OCI-LY3 (cell line): ENCODE measurements at regions not wholly inside any gene's neighbourhood (a gene's known extent, or its start where the extent isn't known, plus 50 kb on each side); places are given as distances from the start of the nearest gene placed in this dataset.

Experiments used
- H2AFZ ChIP-seq: fragments of 200-600, 300-600 bp; shearing (Covaris generic); 2 replicates; pipeline ENCODE4 v1.6.0; 2014; ENCODE audit warnings: antibody characterized with exemption, low read depth, low read length
- H3K27ac ChIP-seq: fragments of 200-600, 300-600 bp; sonication (generic); 2 replicates; pipeline ENCODE4 v1.5.1; 2014; ENCODE audit warnings: mild to moderate bottlenecking, low read length, moderate library complexity, mixed read lengths
- H3K27me3 ChIP-seq: fragments of 200-600, 300-600 bp; sonication (generic); 2 replicates; pipeline ENCODE4 v1.6.1; 2014; ENCODE audit warnings: low read depth, low read length, mixed read lengths
- H3K36me3 ChIP-seq: fragments of 200-600, 300-600 bp; sonication (generic); replicated peaks from 2 replicates; pipeline ENCODE3; 2014; ENCODE audit warnings: low read depth, low read length, mixed read lengths
- H3K4me1 ChIP-seq: fragments of 300-600, 200-600 bp; sonication (generic); 2 replicates; pipeline ENCODE4 v1.6.1; 2014; ENCODE audit warnings: low read length, mixed read lengths
- H3K4me2 ChIP-seq: fragments of 200-600, 300-600 bp; sonication (generic); 2 replicates; pipeline ENCODE4 v1.6.1; 2014; ENCODE audit warnings: low read length, mixed read lengths
- H3K4me3 ChIP-seq: fragments of 300-600, 200-600 bp; sonication (generic); 2 replicates; pipeline ENCODE4 v1.5.1; 2014; ENCODE audit warnings: antibody characterized with exemption, mild to moderate bottlenecking, low read length, moderate library complexity
- H3K79me2 ChIP-seq: fragments of 300-600, 200-600 bp; shearing (Covaris generic); 2 replicates; pipeline ENCODE4 v1.6.1; 2014; ENCODE audit warnings: mild to moderate bottlenecking, low read length, mixed read lengths
- H3K9ac ChIP-seq: fragments of 300-600, 200-600 bp; shearing (Covaris generic); 2 replicates; pipeline ENCODE4 v1.6.0; 2014; ENCODE audit warnings: mild to moderate bottlenecking, low read length, moderate library complexity
- H3K9me3 ChIP-seq: fragments of 200-600, 300-600 bp; shearing (Covaris generic); 2 replicates; pipeline ENCODE4 v1.6.1; 2014; ENCODE audit warnings: low read length, mixed read lengths; ENCODE audit not compliant: insufficient read depth
- H4K20me1 ChIP-seq: fragments of 200-600, 300-600 bp; sonication (generic); 2 replicates; pipeline ENCODE4 v1.6.1; 2016; ENCODE audit warnings: low read length, mixed read lengths; ENCODE audit not compliant: insufficient read depth
- CTCF ChIP-seq: fragments of 200-600, 300-600 bp; sonication (generic); IDR thresholded peaks from 2 replicates; pipeline ENCODE4 v1.5.1; 2014; ENCODE audit warnings: antibody characterized with exemption, low read length, low read depth
- EZH2phosphoT487 ChIP-seq: fragments of 200-600 bp; shearing (Covaris generic); IDR thresholded peaks from 2 replicates; pipeline ENCODE4 v1.6.1; 2018; ENCODE audit warnings: antibody characterized with exemption, mixed run types, low read depth

DNA sequence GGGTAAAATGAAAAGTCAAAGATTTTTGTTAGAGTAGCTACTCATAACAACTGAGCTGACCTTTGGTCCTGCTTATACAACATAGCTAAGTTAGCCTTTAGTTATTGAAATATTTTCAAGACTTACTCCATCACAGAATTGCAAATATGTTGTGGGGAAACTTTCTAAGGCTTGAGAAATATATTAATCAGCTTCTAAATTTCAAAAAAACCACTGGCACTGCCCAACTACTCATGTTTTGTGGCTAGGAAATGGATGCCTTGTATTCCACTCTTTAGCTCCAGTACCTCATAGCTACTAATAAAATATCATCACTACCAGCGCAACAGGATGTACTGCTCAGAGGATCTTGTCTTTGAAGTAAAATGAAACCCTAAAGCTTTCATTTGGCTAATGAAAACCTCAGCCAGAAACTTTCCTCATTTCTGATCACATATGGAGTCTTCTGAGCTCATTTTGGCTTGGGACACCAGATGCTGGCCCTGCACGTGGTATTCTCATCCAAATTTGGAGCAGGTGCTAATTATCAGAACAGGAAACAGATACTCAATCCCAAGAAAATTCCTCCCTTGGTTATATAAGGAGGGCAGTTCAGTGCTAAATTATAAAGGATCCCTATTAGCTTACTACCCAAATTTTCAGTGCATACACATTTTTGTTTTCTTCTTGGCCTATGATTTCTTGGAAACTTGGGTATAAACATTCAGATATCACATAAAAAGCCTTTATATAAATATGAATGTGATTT lies 690.7 kb downstream of the ADGRL2 start:
- no peaks in the 10 kb centered on the region for H3K27me3 ChIP-seq

DNA sequence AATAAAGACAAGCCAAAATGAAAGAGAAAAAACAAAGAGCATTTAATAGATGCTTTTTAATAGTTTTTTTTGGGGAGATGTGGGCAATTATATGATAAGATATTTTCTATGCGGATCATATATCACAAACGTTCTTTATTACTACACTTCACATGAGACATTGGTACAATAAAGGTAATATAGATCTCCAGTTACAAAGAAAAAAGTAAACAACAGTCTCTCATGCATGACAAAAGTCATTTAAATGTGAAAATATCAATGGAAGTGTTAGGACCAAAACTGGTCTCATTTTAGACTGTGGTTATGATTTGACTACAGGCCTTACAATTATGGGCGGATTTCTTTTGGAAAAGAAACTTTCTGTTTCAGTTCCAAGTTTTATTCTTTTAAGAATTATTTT lies 687.0 kb downstream of the ADGRL2 start:
- no peak for TF ChIP-seq EZH2phosphoT487
- TF ChIP-seq CTCF, result no peak
- no peaks in the 10 kb centered on the region for H3K79me2 ChIP-seq
- H3K9ac ChIP-seq, result no peak overlapping the region

More for the DNA sequence above, 690.7 kb downstream of the ADGRL2 start:
- Histone ChIP-seq H3K9me3 (no peaks in the 10 kb centered on the region), H3K4me2 (no peak overlapping the region), H3K4me3 (no peak overlapping the region), H4K20me1 (no peaks in the 10 kb centered on the region), H3K27ac (no peak overlapping the region), H3K4me1 (no peaks in the 10 kb centered on the region), H3K79me2 (no peaks in the 10 kb centered on the region), H3K36me3 (no peaks in the 10 kb centered on the region), H2AFZ (no peak overlapping the region), H3K9ac (no peak overlapping the region)
- TF ChIP-seq CTCF (no peak), EZH2phosphoT487 (no peak)

GRCh38 chr1:82486969-82487368 lies 686.2 kb downstream of the ADGRL2 start:
- no peak overlapping the region for H3K9ac ChIP-seq
- H4K20me1 ChIP-seq, result no peaks in the 10 kb centered on the region
- H3K4me2 ChIP-seq, result no peak overlapping the region
- H3K27me3 ChIP-seq, result no peaks in the 10 kb centered on the region
- H3K4me3 ChIP-seq, result no peak overlapping the region
- no peaks in the 10 kb centered on the region for H3K79me2 ChIP-seq
- H3K27ac ChIP-seq, result no peak overlapping the region
- no peaks in the 10 kb centered on the region for H3K4me1 ChIP-seq
- H3K9me3 ChIP-seq, result no peaks in the 10 kb centered on the region
- no peaks in the 10 kb centered on the region for H3K36me3 ChIP-seq
- no peak overlapping the region for H2AFZ ChIP-seq
- TF ChIP-seq CTCF (no peak), EZH2phosphoT487 (no peak)

More for the DNA sequence above, 687.0 kb downstream of the ADGRL2 start:
- Histone ChIP-seq H3K36me3 (no peaks in the 10 kb centered on the region), H4K20me1 (no peaks in the 10 kb centered on the region), H3K4me1 (no peaks in the 10 kb centered on the region), H3K27ac (no peak overlapping the region), H3K4me3 (no peak overlapping the region), H2AFZ (no peak overlapping the region), H3K9me3 (no peaks in the 10 kb centered on the region), H3K4me2 (no peak overlapping the region), H3K27me3 (no peaks in the 10 kb centered on the region)

GRCh38 chr1:82486468-82486867 lies 685.7 kb downstream of the ADGRL2 start:
- no peak overlapping the region for H3K27ac ChIP-seq
- no peaks in the 10 kb centered on the region for H3K79me2 ChIP-seq
- H3K27me3 ChIP-seq, result no peaks in the 10 kb centered on the region
- H3K9me3 ChIP-seq, result no peaks in the 10 kb centered on the region
- no peak overlapping the region for H2AFZ ChIP-seq
- TF ChIP-seq CTCF (no peak), EZH2phosphoT487 (no peak)
- H3K4me1 ChIP-seq, result no peaks in the 10 kb centered on the region
- no peak overlapping the region for H3K4me3 ChIP-seq
- H4K20me1 ChIP-seq, result no peaks in the 10 kb centered on the region
- H3K9ac ChIP-seq, result no peak overlapping the region
- H3K4me2 ChIP-seq, result no peak overlapping the region
- H3K36me3 ChIP-seq, result no peaks in the 10 kb centered on the region
